HEK293 (cell line): ENCODE measurements at regions not wholly inside any gene's neighbourhood (a gene's known extent, or its start where the extent isn't known, plus 50 kb on each side); places are given as distances from the start of the nearest gene placed in this dataset.

ENCODE experiments used
- HOXD13 ChIP-seq: sonication (generic); formaldehyde crosslinking; IDR thresholded peaks from 2 replicates; pipeline ENCODE4 v1.8.0; 2022; ENCODE audit warnings: missing genetic modification reagents, borderline replicate concordance
- PATZ1 ChIP-seq: fragments of 450-650 bp; formaldehyde crosslinking; IDR thresholded peaks from 2 replicates; pipeline ENCODE4 v1.5.1; 2016; ENCODE audit warnings: missing biosample characterization, missing genetic modification characterization
- ZEB2 ChIP-seq: fragments of 450-650 bp; formaldehyde crosslinking; IDR thresholded peaks from 2 replicates; pipeline ENCODE4 v1.5.1; 2016; ENCODE audit warnings: missing biosample characterization, missing genetic modification characterization

- TF ChIP-seq ZEB2 (tag by site-specific recombination): no peak
- no peak for TF ChIP-seq HOXD13
- TF ChIP-seq PATZ1 (tag by site-specific recombination): no peak
Observed at GRCh38 chr5:174606646-174607045, 117.7 kb upstream of the MSX2 start.
